ENCODE measurements at regions not wholly inside any gene's neighbourhood (a gene's known extent, or its start where the extent isn't known, plus 50 kb on each side); places are given as distances from the start of the nearest gene placed in this dataset.

- TF ChIP-seq CTCF (IDR thresholded peaks at IDR 0.05; ENCODE audit: low read depth, low read length, missing input control) = no peak
- TF ChIP-seq ZBTB33 (IDR thresholded peaks at IDR 0.05) = no peak
- TF ChIP-seq NR2F2 (IDR thresholded peaks at IDR 0.05) = no peak
- no peak for TF ChIP-seq RAD21 (IDR thresholded peaks at IDR 0.05)
- TF ChIP-seq REST (IDR thresholded peaks at IDR 0.05) = no peak
- no peak for TF ChIP-seq FOXA1 (IDR thresholded peaks at IDR 0.05)
- no peak for TF ChIP-seq HNF4G (IDR thresholded peaks at IDR 0.05)
- TF ChIP-seq MAX (IDR thresholded peaks at IDR 0.05) = no peak
- TF ChIP-seq YY1 (IDR thresholded peaks at IDR 0.05) = no peak
- no peak for TF ChIP-seq RXRA (IDR thresholded peaks at IDR 0.05)
- no peak for TF ChIP-seq GABPA (IDR thresholded peaks at IDR 0.05 in 1 of 2, conservative IDR thresholded peaks at IDR 0.05 in 1 of 2)
- no peak for TF ChIP-seq ATF3 (IDR thresholded peaks at IDR 0.05)
Measured at GRCh38 chr20:7366189-7366588, 574.1 kb downstream of the HAO1 start.

Measured in liver (tissue), 3 donors.